Activated CD8-positive, alpha-beta T cell treated with anti-CD3 and anti-CD28 coated beads for 36 hours (primary cell): ENCODE measurements at regions not wholly inside any gene's neighbourhood (a gene's known extent, or its start where the extent isn't known, plus 50 kb on each side); places are given as distances from the start of the nearest gene placed in this dataset.
A peak's percentile ranks its signal among the peaks of the same experiment; 100 is the strongest.
"Not testable (repeated sequence)": the region's sequence is repeated elsewhere in the genome, so short reads cannot be mapped to it uniquely, and the experiment has no call there.

Experiments used
- ATAC-seq: fragments of 200-7000 bp; cut with Tn5 transposase; one replicate; pipeline ENCODE4 v1.10.0; 2021; ENCODE audit warnings: mild to moderate bottlenecking, moderate library complexity
- CTCF ChIA-PET: fragments of 350-600 bp; sonication (Branson Sonifier 250); formaldehyde crosslinking; loops from one replicate; lab custom pipeline; 2021; ENCODE audit warnings: antibody characterized with exemption; lab: Charles Lee
- POLR2A ChIA-PET: fragments of 350-600 bp; sonication (Branson Sonifier 250); formaldehyde crosslinking; loops from one replicate; lab custom pipeline; 2021; ENCODE audit warnings: antibody characterized with exemption; lab: Charles Lee
- DNase-seq: peaks from one replicate; pipeline ENCODE4 v3.0.0-alpha.2; 2020
- H3K27ac Mint-ChIP-seq: one replicate; pipeline ENCODE4 v1.8.0; 2021; ENCODE audit warnings: mild to moderate bottlenecking, mixed read lengths
- H3K27me3 Mint-ChIP-seq: one replicate; pipeline ENCODE4 v1.8.0; 2021; ENCODE audit warnings: mixed read lengths
- H3K36me3 Mint-ChIP-seq: one replicate; pipeline ENCODE4 v1.8.0; 2021; ENCODE audit warnings: low read depth, mixed read lengths
- H3K4me1 Mint-ChIP-seq: one replicate; pipeline ENCODE4 v1.8.0; 2021; ENCODE audit warnings: low read depth, mixed read lengths
- H3K4me3 Mint-ChIP-seq: one replicate; pipeline ENCODE4 v1.8.0; 2021; ENCODE audit warnings: mild to moderate bottlenecking, moderate library complexity, mixed read lengths
- H3K9me3 Mint-ChIP-seq: one replicate; pipeline ENCODE4 v1.8.0; 2021; ENCODE audit warnings: mixed read lengths
- CTCF ChIP-seq: fragments of 200-600 bp; IDR thresholded peaks from one replicate; pipeline ENCODE4 v1.8.0; 2022; ENCODE audit warnings: antibody characterized with exemption, mild to moderate bottlenecking
- intact Hi-C: fragments of 100-400 bp; cut with micrococcal nuclease; formaldehyde crosslinking; loops from one replicate; pipeline ENCODE4 v1.10.0; 2022

- POLR2A ChIA-PET = not testable (repeated sequence)
Measured at GRCh38 chr4:190118519-190118918, 54.2 kb downstream of the DBET start.

GRCh38 chr4:190119474-190119873 lies 54.1 kb upstream of the DUX4 start:
- H3K27ac Mint-ChIP-seq, H3K9me3 Mint-ChIP-seq, H3K36me3 Mint-ChIP-seq, intact Hi-C loops, ATAC-seq, H3K4me1 Mint-ChIP-seq, H3K4me3 Mint-ChIP-seq, DNase-seq, H3K27me3 Mint-ChIP-seq, POLR2A ChIA-PET: not testable (repeated sequence)
- CTCF ChIA-PET = interaction anchor here (0.6 kb wide), 1 partner anchor 12 kb away, joined by 3 read pairs; no protein-coding TSS in a partner anchor

More at GRCh38 chr4:190118519-190118918, 54.2 kb downstream of the DBET start:
- H3K4me1 Mint-ChIP-seq, H3K36me3 Mint-ChIP-seq, intact Hi-C loops, H3K4me3 Mint-ChIP-seq, H3K9me3 Mint-ChIP-seq, ATAC-seq, DNase-seq, H3K27me3 Mint-ChIP-seq, H3K27ac Mint-ChIP-seq, CTCF ChIA-PET: not testable (repeated sequence)

GRCh38 chr4:190120111-190120514 lies 53.5 kb upstream of the DUX4 start:
- H3K4me1 Mint-ChIP-seq, H3K27ac Mint-ChIP-seq, H3K4me3 Mint-ChIP-seq, H3K27me3 Mint-ChIP-seq, intact Hi-C loops, H3K9me3 Mint-ChIP-seq, POLR2A ChIA-PET, H3K36me3 Mint-ChIP-seq: not testable (repeated sequence)
- DNase-seq (peak; percentile 66), ATAC-seq (peak; percentile 92)
- CTCF ChIA-PET = interaction anchor here (0.6 kb wide), 1 partner anchor 13 kb away, joined by 3 read pairs; no protein-coding TSS in a partner anchor
- peak; percentile 78 for TF ChIP-seq CTCF

- ATAC-seq (peak; percentile 71), DNase-seq (peak; percentile 79)
- H3K4me1 Mint-ChIP-seq, H3K9me3 Mint-ChIP-seq, intact Hi-C loops, CTCF ChIA-PET, H3K36me3 Mint-ChIP-seq, H3K4me3 Mint-ChIP-seq, POLR2A ChIA-PET, H3K27me3 Mint-ChIP-seq, H3K27ac Mint-ChIP-seq: not testable (repeated sequence)
- TF ChIP-seq CTCF = peak; percentile 94
Measured at GRCh38 chr4:190120537-190121001, 53.0 kb upstream of the DUX4 start.

- H3K4me3 Mint-ChIP-seq, intact Hi-C loops, H3K4me1 Mint-ChIP-seq, CTCF ChIA-PET, H3K27ac Mint-ChIP-seq, H3K36me3 Mint-ChIP-seq, DNase-seq, POLR2A ChIA-PET, ATAC-seq, H3K9me3 Mint-ChIP-seq, H3K27me3 Mint-ChIP-seq: not testable (repeated sequence)
Measured at GRCh38 chr4:190121076-190121671, 52.4 kb upstream of the DUX4 start.

GRCh38 chr4:190121759-190122158 lies 51.8 kb upstream of the DUX4 start:
- POLR2A ChIA-PET = no interaction called here
- ATAC-seq = no peak

GRCh38 chr4:190122161-190123142 lies 51.1 kb upstream of the DUX4 start:
- CTCF ChIA-PET, H3K4me3 Mint-ChIP-seq, H3K4me1 Mint-ChIP-seq, H3K27me3 Mint-ChIP-seq, H3K36me3 Mint-ChIP-seq, H3K9me3 Mint-ChIP-seq, POLR2A ChIA-PET, H3K27ac Mint-ChIP-seq, intact Hi-C loops: not testable (repeated sequence)
- ATAC-seq = peak; percentile 23
- peak; percentile 44 for DNase-seq

More at GRCh38 chr4:190121759-190122158, 51.8 kb upstream of the DUX4 start:
- Mint-ChIP-seq H3K9me3 (peaks cover 7% of the 10 kb centered on the region), H3K27ac (no peak overlapping the region), H3K4me1 (no peaks in the 10 kb centered on the region), H3K36me3 (peaks cover 1% of the 10 kb centered on the region), H3K27me3 (no peaks in the 10 kb centered on the region), H3K4me3 (no peak overlapping the region)
- no peak for DNase-seq
- CTCF ChIA-PET = no interaction called here
- intact Hi-C loops = no loop called here
- TF ChIP-seq CTCF = no peak
